ENCODE measurements at regions not wholly inside any gene's neighbourhood (a gene's known extent, or its start where the extent isn't known, plus 50 kb on each side); places are given as distances from the start of the nearest gene placed in this dataset.

DNA sequence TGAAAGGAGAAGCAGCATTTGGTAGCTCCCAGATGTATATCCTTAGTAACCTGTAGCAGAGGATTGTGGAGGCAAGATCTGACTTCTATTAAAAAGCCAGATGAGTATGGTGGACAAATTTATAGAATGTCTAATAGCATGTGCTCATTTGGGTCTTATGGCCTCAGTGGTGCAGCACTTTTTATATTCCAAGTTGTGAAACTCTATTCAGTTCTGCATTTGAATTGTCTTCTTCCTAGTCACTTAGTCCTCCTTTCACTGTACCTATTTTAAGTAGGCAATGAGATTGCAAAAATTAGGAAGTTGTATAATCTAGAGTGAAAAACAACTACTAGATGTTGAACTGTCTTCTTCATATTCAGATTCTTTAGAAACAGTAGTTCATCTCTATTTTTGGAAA, 412.5 kb upstream of the PCDH9 start:
- TF ChIP-seq, protein P1, sequence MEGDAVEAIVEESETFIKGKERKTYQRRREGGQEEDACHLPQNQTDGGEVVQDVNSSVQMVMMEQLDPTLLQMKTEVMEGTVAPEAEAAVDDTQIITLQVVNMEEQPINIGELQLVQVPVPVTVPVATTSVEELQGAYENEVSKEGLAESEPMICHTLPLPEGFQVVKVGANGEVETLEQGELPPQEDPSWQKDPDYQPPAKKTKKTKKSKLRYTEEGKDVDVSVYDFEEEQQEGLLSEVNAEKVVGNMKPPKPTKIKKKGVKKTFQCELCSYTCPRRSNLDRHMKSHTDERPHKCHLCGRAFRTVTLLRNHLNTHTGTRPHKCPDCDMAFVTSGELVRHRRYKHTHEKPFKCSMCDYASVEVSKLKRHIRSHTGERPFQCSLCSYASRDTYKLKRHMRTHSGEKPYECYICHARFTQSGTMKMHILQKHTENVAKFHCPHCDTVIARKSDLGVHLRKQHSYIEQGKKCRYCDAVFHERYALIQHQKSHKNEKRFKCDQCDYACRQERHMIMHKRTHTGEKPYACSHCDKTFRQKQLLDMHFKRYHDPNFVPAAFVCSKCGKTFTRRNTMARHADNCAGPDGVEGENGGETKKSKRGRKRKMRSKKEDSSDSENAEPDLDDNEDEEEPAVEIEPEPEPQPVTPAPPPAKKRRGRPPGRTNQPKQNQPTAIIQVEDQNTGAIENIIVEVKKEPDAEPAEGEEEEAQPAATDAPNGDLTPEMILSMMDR (IDR thresholded peaks at IDR 0.05; ENCODE audit: unreplicated experiment): no peak
- Mint-ChIP-seq H3K27me3 (no peaks in the 10 kb centered on the region), H3K9me3 (ENCODE audit: low read depth) (no peaks in the 10 kb centered on the region), H3K4me1 (ENCODE audit: low read depth) (no peaks in the 10 kb centered on the region), H3K27ac (no peak overlapping the region), H3K4me3 (ENCODE audit: low read depth) (no peak overlapping the region), H3K36me3 (ENCODE audit: insufficient read depth) (no peaks in the 10 kb centered on the region)
- DNase-seq (ENCODE audit: low spot score, unreplicated experiment): no peak

DNA sequence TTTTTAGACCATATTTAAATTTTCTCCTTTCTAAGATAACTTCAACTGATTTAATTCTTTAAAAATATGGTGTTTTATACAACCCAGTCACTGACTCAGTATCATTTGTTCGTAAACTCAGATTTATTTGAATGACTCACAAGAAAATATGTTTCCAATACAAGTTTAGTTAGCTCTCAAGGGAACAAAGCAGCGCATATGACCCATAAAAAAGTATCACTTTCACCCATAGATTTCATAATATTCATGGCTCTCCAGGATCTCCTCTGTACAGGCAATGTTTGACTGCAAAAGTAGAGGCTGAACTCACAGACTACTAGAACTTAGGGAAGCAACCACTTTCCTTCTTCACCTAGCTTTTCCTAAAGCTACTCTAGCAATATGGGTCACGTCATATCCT, 405.6 kb upstream of the PCDH9 start:
- Mint-ChIP-seq H3K4me3 (ENCODE audit: low read depth) (no peak overlapping the region), H3K27me3 (no peaks in the 10 kb centered on the region), H3K4me1 (ENCODE audit: low read depth) (no peaks in the 10 kb centered on the region), H3K36me3 (ENCODE audit: insufficient read depth) (no peaks in the 10 kb centered on the region), H3K9me3 (ENCODE audit: low read depth) (no peaks in the 10 kb centered on the region), H3K27ac (no peak overlapping the region)
- no peak for DNase-seq (ENCODE audit: low spot score, unreplicated experiment)
- TF ChIP-seq, protein P1 (IDR thresholded peaks at IDR 0.05; ENCODE audit: unreplicated experiment): no peak

DNA sequence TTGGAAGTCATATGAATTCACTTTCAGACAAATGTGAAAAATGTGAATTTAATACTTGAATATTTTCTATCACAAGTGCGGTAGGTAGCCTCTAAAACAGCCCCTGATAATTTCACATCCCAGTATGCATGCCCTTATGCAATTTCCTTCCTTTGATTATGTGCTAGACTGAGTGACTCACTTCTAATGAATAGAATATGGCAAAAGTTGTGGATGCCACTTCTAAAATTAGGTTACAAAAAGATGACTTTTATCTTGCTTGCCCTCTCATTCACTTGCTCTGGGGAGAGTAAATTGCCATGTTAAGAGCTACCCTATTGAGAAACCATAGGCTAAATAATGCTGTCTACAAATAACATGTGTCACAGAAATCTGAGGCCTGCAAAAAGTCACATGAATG, 402.5 kb upstream of the PCDH9 start:
- no peak overlapping the region for H3K27ac Mint-ChIP-seq
- TF ChIP-seq, protein P1 (IDR thresholded peaks at IDR 0.05; ENCODE audit: unreplicated experiment): no peak
- H3K36me3 Mint-ChIP-seq (ENCODE audit: insufficient read depth): no peaks in the 10 kb centered on the region
- no peak for DNase-seq (ENCODE audit: low spot score, unreplicated experiment)
- no peak overlapping the region for H3K4me3 Mint-ChIP-seq (ENCODE audit: low read depth)
- no peaks in the 10 kb centered on the region for H3K9me3 Mint-ChIP-seq (ENCODE audit: low read depth)
- H3K4me1 Mint-ChIP-seq (ENCODE audit: low read depth): peaks cover 3% of the 10 kb centered on the region
- H3K27me3 Mint-ChIP-seq: no peaks in the 10 kb centered on the region

DNA sequence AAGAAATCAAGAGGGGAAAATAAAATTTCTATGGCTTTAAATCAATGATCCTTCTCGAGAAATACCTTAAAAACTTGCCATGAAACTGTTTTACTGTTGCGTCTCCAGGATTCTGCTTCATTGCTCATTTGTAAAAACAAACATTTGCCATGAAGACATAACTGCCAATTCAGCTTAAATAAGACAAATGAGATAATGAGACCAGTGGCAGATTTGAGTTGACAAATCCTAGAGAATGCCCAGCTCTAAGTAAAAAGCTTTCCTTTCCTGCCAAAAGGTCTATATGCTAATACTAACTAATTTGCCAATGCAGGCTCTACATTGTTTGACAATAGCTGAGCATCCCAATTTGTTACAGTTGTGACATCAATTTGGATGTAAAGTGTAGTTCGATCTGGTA, 400.5 kb upstream of the PCDH9 start:
- peaks cover 3% of the 10 kb centered on the region for H3K4me1 Mint-ChIP-seq (ENCODE audit: low read depth)
- H3K27me3 Mint-ChIP-seq: no peaks in the 10 kb centered on the region
- no peaks in the 10 kb centered on the region for H3K36me3 Mint-ChIP-seq (ENCODE audit: insufficient read depth)
- TF ChIP-seq, protein P1 (IDR thresholded peaks at IDR 0.05; ENCODE audit: unreplicated experiment): no peak
- DNase-seq (ENCODE audit: low spot score, unreplicated experiment): no peak
- no peak overlapping the region for H3K4me3 Mint-ChIP-seq (ENCODE audit: low read depth)
- H3K27ac Mint-ChIP-seq: no peak overlapping the region
- no peaks in the 10 kb centered on the region for H3K9me3 Mint-ChIP-seq (ENCODE audit: low read depth)

DNA sequence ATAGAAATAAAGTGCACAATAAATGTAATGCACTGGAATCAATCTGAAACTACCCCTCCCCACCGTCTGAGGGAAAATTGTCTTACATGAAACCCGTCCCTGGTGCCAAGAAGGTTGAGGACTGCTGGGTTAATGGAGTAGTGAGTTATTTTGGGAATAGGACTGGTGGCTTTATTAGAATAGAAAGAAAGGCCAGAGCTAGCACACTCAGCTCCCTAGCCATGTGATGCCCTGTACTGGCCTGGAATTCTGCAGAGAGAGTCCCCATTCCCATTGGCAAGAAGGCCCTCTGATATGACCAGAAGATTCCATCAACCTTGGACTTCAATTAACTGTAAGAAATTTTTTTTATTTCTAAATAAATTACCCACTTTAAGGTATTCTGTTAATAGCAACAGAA, 393.5 kb upstream of the PCDH9 start:
- Mint-ChIP-seq H3K9me3 (ENCODE audit: low read depth) (no peaks in the 10 kb centered on the region), H3K36me3 (ENCODE audit: insufficient read depth) (no peaks in the 10 kb centered on the region), H3K27me3 (no peaks in the 10 kb centered on the region), H3K27ac (no peak overlapping the region), H3K4me3 (ENCODE audit: low read depth) (no peak overlapping the region), H3K4me1 (ENCODE audit: low read depth) (no peaks in the 10 kb centered on the region)
- TF ChIP-seq, protein P1 (IDR thresholded peaks at IDR 0.05; ENCODE audit: unreplicated experiment): no peak
- no peak for DNase-seq (ENCODE audit: low spot score, unreplicated experiment)

Measured in progenitor cell of endocrine pancreas (in vitro differentiated cells).